Panc1 (cell line): ENCODE measurements at regions not wholly inside any gene's neighbourhood (a gene's known extent, or its start where the extent isn't known, plus 50 kb on each side); places are given as distances from the start of the nearest gene placed in this dataset.

Source experiments
- ATAC-seq: fragments of 200-7000 bp; cut with Tn5 transposase; 2 replicates; pipeline ENCODE4 v1.9.1; 2020; ENCODE audit warnings: mild to moderate bottlenecking, moderate library complexity
- BruUV-seq: library from RNA; stranded (reverse); fragments of 400-500 nt; replicated peaks from 2 replicates; lab custom pipeline; 2021; lab: Mats Ljungman, UMichigan
- CTCF ChIA-PET: fragments of 300-600 bp; sonication (Branson Sonifier 250); formaldehyde crosslinking; loops from one replicate; lab custom pipeline; 2022; ENCODE audit warnings: antibody characterized with exemption; lab: Charles Lee
- POLR2A ChIA-PET: fragments of 300-600 bp; sonication (Branson Sonifier 250); formaldehyde crosslinking; loops from one replicate; lab custom pipeline; 2022; ENCODE audit warnings: antibody characterized with exemption; lab: Charles Lee
- DNase-seq: peaks from one replicate; pipeline ENCODE4 v3.0.0-alpha.2; 2010; ENCODE audit warnings: low read depth, low spot score
- H3K27ac ChIP-seq: 2 replicates; pipeline ENCODE4 v1.5.1; 2011; ENCODE audit warnings: mild to moderate bottlenecking, low read length, inconsistent platforms
- H3K27me3 ChIP-seq: fragments of 200-500 bp; sonication (Bioruptor generic); 2 replicates; pipeline ENCODE4 v1.6.0; 2014; ENCODE audit warnings: low read length, inconsistent platforms; ENCODE audit not compliant: control insufficient read depth, insufficient read depth
- H3K36me3 ChIP-seq: fragments of 200-500 bp; sonication (Bioruptor generic); 2 replicates; pipeline ENCODE4 v1.5.1; 2014; ENCODE audit warnings: inconsistent platforms, mild to moderate bottlenecking, low read length, moderate library complexity; ENCODE audit not compliant: control insufficient read depth, insufficient read depth
- H3K4me1 ChIP-seq: 2 replicates; pipeline ENCODE4 v1.5.1; 2011; ENCODE audit warnings: inconsistent platforms, mild to moderate bottlenecking, low read length, moderate library complexity; ENCODE audit not compliant: control insufficient read depth, insufficient read depth
- H3K4me3 ChIP-seq, 2 experiments: 2 replicates each; pipeline ENCODE4 v1.5.1; 2011 to 2012; ENCODE audit warnings: low read depth in 2 of 2, low read length in 2 of 2, mild to moderate bottlenecking in 2 of 2, inconsistent platforms in 1 of 2, moderate library complexity in 1 of 2
- H3K9me3 ChIP-seq: fragments of 200-500 bp; sonication (Bioruptor generic); 2 replicates; pipeline ENCODE4 v1.5.1; 2014; ENCODE audit warnings: low read depth, mild to moderate bottlenecking, inconsistent platforms, low read length, moderate library complexity; ENCODE audit not compliant: control insufficient read depth, insufficient read depth
- CTCF ChIP-seq: fragments of 450-650 bp; IDR thresholded peaks from 2 replicates; pipeline ENCODE4 v1.5.1; 2017; ENCODE audit warnings: mild to moderate bottlenecking
- POLR2AphosphoS5 ChIP-seq: IDR thresholded peaks from 2 replicates; pipeline ENCODE4 v1.6.1; 2012; ENCODE audit warnings: mild to moderate bottlenecking, low read depth, low read length, moderate library complexity
- REST ChIP-seq, 2 experiments: IDR thresholded peaks; 2 replicates each; pipeline ENCODE4 v1.6.1; 2011 to 2012; ENCODE audit warnings: low read depth in 2 of 2, control low read depth in 1 of 2, low read length in 1 of 2, mild to moderate bottlenecking in 1 of 2, moderate library complexity in 1 of 2; ENCODE audit not compliant: insufficient read depth in 1 of 2
- SIN3A ChIP-seq: IDR thresholded peaks from 2 replicates; pipeline ENCODE4 v1.6.1; 2012; ENCODE audit warnings: low read depth, mild to moderate bottlenecking, low read length, moderate library complexity, borderline replicate concordance; ENCODE audit not compliant: insufficient read depth
- TCF7L2 ChIP-seq: IDR thresholded peaks from 2 replicates; pipeline ENCODE4 v1.6.1; 2011; ENCODE audit warnings: mild to moderate bottlenecking, low read depth, low read length, inconsistent platforms
- in situ Hi-C: cut with HindIII; loops from 2 replicates; pipeline ENCODE4 v1.10.0; 2016; ENCODE audit warnings: low sequenced_read_pairs, low pct_unique_long_range_greater_than_20kb
- intact Hi-C: fragments of 100-400 bp; cut with micrococcal nuclease; formaldehyde crosslinking; loops from one replicate; pipeline ENCODE4 v1.10.0; 2022; ENCODE audit not compliant: unreplicated experiment

- no peak for TF ChIP-seq REST (IDR thresholded peaks at IDR 0.05; ENCODE audit: insufficient read depth in 1 of 2, low read depth in 2 of 2, low read length in 1 of 2)
- no peak for TF ChIP-seq TCF7L2
- no peak for TF ChIP-seq SIN3A
- no peak for TF ChIP-seq CTCF
- no peak for TF ChIP-seq POLR2AphosphoS5
- in situ Hi-C loops (no loop called here), intact Hi-C loops (no loop called here)
- Histone ChIP-seq H3K27me3 (no peaks in the 10 kb centered on the region), H3K27ac (no peak overlapping the region), H3K9me3 (no peaks in the 10 kb centered on the region), H3K4me3 (no peak overlapping the region), H3K36me3 (no peaks in the 10 kb centered on the region), H3K4me1 (no peaks in the 10 kb centered on the region)
- ChIA-PET CTCF (interaction anchor here (0.5 kb wide), 1 partner anchor 394 kb away, joined by 13 read pairs; no protein-coding TSS in a partner anchor), POLR2A (no interaction called here)
- BruUV-seq = no TSS peak
- ATAC-seq (no peak), DNase-seq (no peak)
These were observed 1289.0 kb upstream of the AUTS2 start for GRCh38 chr7:68309271-68309670.

- no peak for TF ChIP-seq SIN3A
- TF ChIP-seq TCF7L2 = no peak
- no peak for TF ChIP-seq POLR2AphosphoS5
- no peak for TF ChIP-seq CTCF
- no peak for TF ChIP-seq REST (IDR thresholded peaks at IDR 0.05; ENCODE audit: insufficient read depth in 1 of 2, low read depth in 2 of 2, low read length in 1 of 2)
- DNase-seq = no peak
- no peak overlapping the region for H3K27ac ChIP-seq
- BruUV-seq = no TSS peak
- intact Hi-C loops (no loop called here), in situ Hi-C loops (no loop called here)
- POLR2A ChIA-PET = no interaction called here
- no peak for ATAC-seq
- no peak overlapping the region for H3K4me3 ChIP-seq
- no peaks in the 10 kb centered on the region for H3K9me3 ChIP-seq
- no peaks in the 10 kb centered on the region for H3K27me3 ChIP-seq
- H3K4me1 ChIP-seq = no peaks in the 10 kb centered on the region
- no peaks in the 10 kb centered on the region for H3K36me3 ChIP-seq
- CTCF ChIA-PET = interaction anchor here (0.5 kb wide), 1 partner anchor 393 kb away, joined by 13 read pairs; no protein-coding TSS in a partner anchor
These were observed 1288.5 kb upstream of the AUTS2 start for GRCh38 chr7:68309806-68310205.
